ENCODE measurements at regions not wholly inside any gene's neighbourhood (a gene's known extent, or its start where the extent isn't known, plus 50 kb on each side); places are given as distances from the start of the nearest gene placed in this dataset.

- ChIA-PET CTCF (no interaction called here), POLR2A (no interaction called here)
- DNase-seq (ENCODE audit: extremely low spot score) = no peak
Observed at GRCh38 chr3:154734468-154734867, 304.5 kb upstream of the GPR149 start.

DNA sequence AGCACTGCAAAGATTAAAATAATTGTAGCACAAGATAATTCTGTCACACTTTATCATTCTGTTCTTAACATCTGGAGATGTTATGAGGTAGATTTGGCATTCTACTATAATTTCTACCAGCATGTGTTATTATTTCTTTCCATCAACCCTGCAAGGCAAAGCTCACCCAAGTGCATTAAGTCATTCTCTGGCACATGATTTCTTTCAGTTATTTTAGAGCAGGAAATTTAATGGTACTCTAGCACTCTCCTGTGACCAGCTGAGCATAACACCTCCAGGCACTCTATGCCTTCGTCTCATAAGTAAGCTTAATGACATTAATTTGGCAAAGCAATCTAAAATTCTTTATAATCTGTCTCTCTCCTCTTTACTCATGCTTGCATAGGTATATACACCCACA is 300.2 kb upstream of the GPR149 start:
- POLR2A ChIA-PET = no interaction called here
- CTCF ChIA-PET = interaction anchor here (1.1 kb wide), 1 partner anchor 8 kb away, joined by 4 read pairs; no protein-coding TSS in a partner anchor
- TF ChIP-seq CTCF (IDR thresholded peaks at IDR 0.05; ENCODE audit: control extremely low read depth, extremely low read depth, low read depth, missing control alignments) = no peak
- DNase-seq (ENCODE audit: extremely low spot score) = no peak

More at GRCh38 chr3:154734468-154734867, 304.5 kb upstream of the GPR149 start:
- no peak for TF ChIP-seq CTCF (IDR thresholded peaks at IDR 0.05; ENCODE audit: control extremely low read depth, extremely low read depth, low read depth, missing control alignments)

DNA sequence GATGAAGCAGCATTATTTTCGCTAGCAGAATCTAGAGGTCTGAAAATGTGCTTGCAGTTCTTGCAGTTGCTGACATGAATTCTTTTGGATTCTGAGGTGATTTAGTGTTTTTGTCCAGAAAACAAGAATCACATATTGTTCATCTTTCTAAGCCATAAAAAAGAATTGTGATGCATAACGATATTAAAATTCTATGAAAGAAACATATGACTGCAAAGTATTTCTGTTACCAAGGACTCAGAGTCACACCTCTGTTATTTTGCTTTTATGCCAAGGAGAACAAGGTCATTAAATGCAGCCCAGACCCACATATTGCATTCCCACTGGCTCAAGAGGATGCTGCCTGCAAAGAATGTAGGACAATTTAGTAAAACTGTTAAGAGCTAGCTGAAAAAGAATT is 299.8 kb upstream of the GPR149 start:
- ChIA-PET CTCF (interaction anchor here (1.1 kb wide), 1 partner anchor 8 kb away, joined by 4 read pairs; no protein-coding TSS in a partner anchor), POLR2A (no interaction called here)
- no peak for DNase-seq (ENCODE audit: extremely low spot score)
- no peak for TF ChIP-seq CTCF (IDR thresholded peaks at IDR 0.05; ENCODE audit: control extremely low read depth, extremely low read depth, low read depth, missing control alignments)

- no peak for DNase-seq (ENCODE audit: extremely low spot score)
- ChIA-PET CTCF (interaction anchor here (1.0 kb wide), 1 partner anchor 21 kb away, joined by 3 read pairs; no protein-coding TSS in a partner anchor), POLR2A (no interaction called here)
- TF ChIP-seq CTCF (IDR thresholded peaks at IDR 0.05; ENCODE audit: control extremely low read depth, extremely low read depth, low read depth, missing control alignments) = no peak
Observed at GRCh38 chr3:154728285-154728684, 298.3 kb upstream of the GPR149 start.

DNA sequence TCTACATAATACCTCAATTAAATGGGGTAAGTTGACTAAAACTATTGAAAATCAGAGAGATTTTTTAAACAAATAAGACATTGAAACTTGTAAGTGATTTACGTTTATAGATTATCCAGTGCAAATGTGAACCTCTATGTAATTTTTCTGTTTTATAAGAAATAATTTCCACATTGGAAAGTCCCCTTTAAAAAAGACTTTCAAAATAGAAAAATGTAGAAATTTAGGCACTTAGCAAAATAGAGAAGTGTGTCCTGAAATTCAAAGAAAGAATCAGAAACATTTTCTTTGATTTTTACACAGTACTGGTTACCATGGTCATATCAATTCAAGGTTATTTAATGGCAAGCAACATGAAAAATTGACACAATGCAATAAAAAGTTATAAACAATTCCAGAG is 290.9 kb upstream of the GPR149 start:
- no peak for DNase-seq (ENCODE audit: extremely low spot score)
- TF ChIP-seq CTCF (IDR thresholded peaks at IDR 0.05; ENCODE audit: control extremely low read depth, extremely low read depth, low read depth, missing control alignments) = no peak
- ChIA-PET POLR2A (no interaction called here), CTCF (interaction anchor here (1.3 kb wide), 1 partner anchor 10 kb away, joined by 3 read pairs; no protein-coding TSS in a partner anchor)

DNA sequence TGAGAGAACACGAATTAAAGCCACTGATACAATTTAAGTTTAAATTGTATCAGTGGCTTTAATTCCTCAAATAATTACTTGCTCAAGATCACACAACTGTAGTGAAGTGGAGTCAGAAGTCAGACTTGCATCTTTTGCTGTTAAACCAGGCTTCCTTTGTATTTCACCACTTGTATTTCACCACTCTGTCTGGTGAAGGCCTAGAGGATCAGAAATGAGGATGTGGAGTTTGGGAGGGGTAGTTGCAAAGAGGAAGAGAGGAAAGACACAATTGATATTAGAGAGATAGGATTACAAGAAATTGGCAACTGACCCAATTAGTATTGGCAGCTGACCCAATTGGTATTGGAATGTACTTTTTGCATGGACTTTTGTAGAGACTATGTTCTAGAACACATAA is 288.1 kb upstream of the GPR149 start:
- TF ChIP-seq CTCF (IDR thresholded peaks at IDR 0.05; ENCODE audit: control extremely low read depth, extremely low read depth, low read depth, missing control alignments) = no peak
- ChIA-PET POLR2A (no interaction called here), CTCF (no interaction called here)
- no peak for DNase-seq (ENCODE audit: extremely low spot score)

- DNase-seq (ENCODE audit: extremely low spot score) = no peak
- POLR2A ChIA-PET = no interaction called here
- TF ChIP-seq CTCF (IDR thresholded peaks at IDR 0.05; ENCODE audit: control extremely low read depth, extremely low read depth, low read depth, missing control alignments) = no peak
- CTCF ChIA-PET = no interaction called here
Observed at GRCh38 chr3:154716170-154716569, 286.2 kb upstream of the GPR149 start.

Measured in GM10248 (cell line).